HEK293 (cell line): ENCODE measurements at regions not wholly inside any gene's neighbourhood (a gene's known extent, or its start where the extent isn't known, plus 50 kb on each side); places are given as distances from the start of the nearest gene placed in this dataset.

Source experiments
- CTCF ChIA-PET: fragments of 350-600 bp; formaldehyde crosslinking; extraction: SDS; loops from one replicate; lab custom pipeline; 2021; ENCODE audit warnings: antibody characterized with exemption; lab: Yijun Ruan, JAX
- POLR2A ChIA-PET: fragments of 300-600 bp; formaldehyde crosslinking; extraction: SDS; loops from one replicate; lab custom pipeline; 2020; ENCODE audit warnings: antibody characterized with exemption, inconsistent platforms; lab: Yijun Ruan, JAX
- H3K27ac ChIP-seq: fragments of 200-500 bp; sonication (Bioruptor generic); 2 replicates; pipeline ENCODE4 v1.5.1; 2014; ENCODE audit warnings: low read depth, low read length, control low read depth, inconsistent platforms; ENCODE audit errors: extremely low read depth
- H3K36me3 ChIP-seq, 2 experiments: fragments of 200-500 bp in 1 of 2; sonication (Bioruptor generic) in 1 of 2; 1 replicate in 1 of 2; 2 replicates in 1 of 2; pipeline ENCODE4 v1.5.1; 2014 to 2017; ENCODE audit warnings: inconsistent platforms in 2 of 2, low read length in 2 of 2; ENCODE audit not compliant: control insufficient read depth in 2 of 2, insufficient read depth in 1 of 2
- H3K4me1 ChIP-seq: fragments of 200-500 bp; sonication (Bioruptor generic); 2 replicates; pipeline ENCODE4 v1.5.1; 2014; ENCODE audit warnings: mild to moderate bottlenecking, low read length, inconsistent platforms; ENCODE audit not compliant: control insufficient read depth, insufficient read depth
- H3K4me3 ChIP-seq: 2 replicates; pipeline ENCODE4 v1.5.1; 2011; ENCODE audit warnings: low read depth, mild to moderate bottlenecking, control low read depth, low read length, moderate library complexity
- H3K9me3 ChIP-seq: fragments of 200-500 bp; sonication (Bioruptor generic); 2 replicates; pipeline ENCODE4 v1.5.1; 2014; ENCODE audit warnings: low read depth, low read length, inconsistent platforms; ENCODE audit not compliant: control insufficient read depth, insufficient read depth
- EGR2 ChIP-seq: fragments of 450-650 bp; formaldehyde crosslinking; IDR thresholded peaks from 2 replicates; pipeline ENCODE4 v1.5.1; 2016; ENCODE audit warnings: low read depth, missing biosample characterization, missing genetic modification characterization
- KLF7 ChIP-seq: fragments of 450-650 bp; formaldehyde crosslinking; IDR thresholded peaks from 2 replicates; pipeline ENCODE4 v1.5.1; 2016; ENCODE audit warnings: missing biosample characterization, missing genetic modification characterization, borderline replicate concordance
- KLF8 ChIP-seq: fragments of 450-650 bp; formaldehyde crosslinking; IDR thresholded peaks from 2 replicates; pipeline ENCODE4 v1.5.1; 2016; ENCODE audit warnings: missing biosample characterization, missing genetic modification characterization
- PRDM1 ChIP-seq: fragments of 450-650 bp; formaldehyde crosslinking; IDR thresholded peaks from 2 replicates; pipeline ENCODE4; 2016; ENCODE audit warnings: missing biosample characterization, missing genetic modification characterization
- TCF7L2 ChIP-seq: IDR thresholded peaks from 2 replicates; pipeline ENCODE4 v1.6.1; 2011; ENCODE audit warnings: low read depth, mild to moderate bottlenecking, inconsistent platforms, low read length, moderate library complexity, borderline replicate concordance
- YY1 ChIP-seq: fragments of 450-650 bp; formaldehyde crosslinking; IDR thresholded peaks from 2 replicates; pipeline ENCODE4 v1.5.1; 2018; ENCODE audit warnings: missing biosample characterization, missing genetic modification characterization
- ZNF2 ChIP-seq: fragments of 450-650 bp; formaldehyde crosslinking; IDR thresholded peaks from 2 replicates; pipeline ENCODE4 v1.5.1; 2016; ENCODE audit warnings: missing biosample characterization, missing genetic modification characterization
- ZNF529 ChIP-seq: fragments of 450-650 bp; formaldehyde crosslinking; IDR thresholded peaks from 2 replicates; pipeline ENCODE4 v1.5.1; 2017; ENCODE audit warnings: missing genetic modification characterization, missing biosample characterization; ENCODE audit not compliant: insufficient replicate concordance
- ZNF549 ChIP-seq: fragments of 450-650 bp; IDR thresholded peaks from 2 replicates; pipeline ENCODE4 v1.5.1; 2018; ENCODE audit warnings: missing biosample characterization, missing genetic modification characterization, mild to moderate bottlenecking, inconsistent platforms, moderate library complexity
- ZNF596 ChIP-seq: fragments of 450-650 bp; IDR thresholded peaks from 2 replicates; pipeline ENCODE4 v1.5.0; 2018; ENCODE audit warnings: missing biosample characterization, mild to moderate bottlenecking, missing genetic modification characterization, moderate library complexity
- TF ChIP-seq, protein P1 (sequence below): fragments of 450-650 bp; formaldehyde crosslinking; IDR thresholded peaks from 2 replicates; pipeline ENCODE4 v1.5.1; 2016; ENCODE audit warnings: missing biosample characterization, missing genetic modification characterization
- TF ChIP-seq, protein P2 (sequence below): fragments of 450-650 bp; formaldehyde crosslinking; IDR thresholded peaks from 2 replicates; pipeline ENCODE4; 2016; ENCODE audit warnings: missing biosample characterization, missing genetic modification characterization
- TF ChIP-seq, protein P3 (sequence below): fragments of 450-650 bp; formaldehyde crosslinking; IDR thresholded peaks from 2 replicates; pipeline ENCODE4 v1.5.1; 2016; ENCODE audit warnings: missing biosample characterization, missing genetic modification characterization
- TF ChIP-seq, protein P4 (sequence below): fragments of 450-650 bp; formaldehyde crosslinking; IDR thresholded peaks from 2 replicates; pipeline ENCODE4 v1.5.1; 2016; ENCODE audit warnings: missing biosample characterization, missing genetic modification characterization
- TF ChIP-seq, protein P5 (sequence below): fragments of 450-650 bp; formaldehyde crosslinking; IDR thresholded peaks from 2 replicates; pipeline ENCODE4 v1.5.1; 2016; ENCODE audit warnings: missing biosample characterization, missing genetic modification characterization
- TF ChIP-seq, protein P6 (sequence below): fragments of 450-650 bp; formaldehyde crosslinking; IDR thresholded peaks from 2 replicates; pipeline ENCODE4 v1.5.1; 2016; ENCODE audit warnings: missing biosample characterization, missing genetic modification characterization
- TF ChIP-seq, protein P7 (sequence below): fragments of 450-650 bp; IDR thresholded peaks from 2 replicates; pipeline ENCODE4 v1.5.1; 2018; ENCODE audit warnings: missing biosample characterization, missing genetic modification characterization

DNA sequence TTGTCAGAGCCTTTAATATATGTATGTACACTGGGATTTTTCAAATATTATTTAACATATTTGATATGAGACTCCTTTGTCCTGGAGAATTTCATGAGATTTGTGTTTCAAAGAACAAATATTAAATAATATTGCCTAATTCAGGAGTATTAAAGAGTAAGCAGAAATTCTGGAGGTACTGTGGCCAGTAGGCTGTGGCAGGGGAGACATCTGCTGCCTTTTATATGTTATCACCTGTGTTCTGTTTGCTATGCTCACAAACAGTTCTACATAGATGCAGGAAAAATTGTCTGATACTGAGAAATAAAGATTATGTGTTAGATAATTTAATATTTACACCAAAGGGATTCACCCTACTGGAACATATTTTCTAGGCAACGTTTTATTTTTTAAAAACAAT lies 395.4 kb upstream of the SLC35B3 start (continued):
- TF ChIP-seq, protein P1, sequence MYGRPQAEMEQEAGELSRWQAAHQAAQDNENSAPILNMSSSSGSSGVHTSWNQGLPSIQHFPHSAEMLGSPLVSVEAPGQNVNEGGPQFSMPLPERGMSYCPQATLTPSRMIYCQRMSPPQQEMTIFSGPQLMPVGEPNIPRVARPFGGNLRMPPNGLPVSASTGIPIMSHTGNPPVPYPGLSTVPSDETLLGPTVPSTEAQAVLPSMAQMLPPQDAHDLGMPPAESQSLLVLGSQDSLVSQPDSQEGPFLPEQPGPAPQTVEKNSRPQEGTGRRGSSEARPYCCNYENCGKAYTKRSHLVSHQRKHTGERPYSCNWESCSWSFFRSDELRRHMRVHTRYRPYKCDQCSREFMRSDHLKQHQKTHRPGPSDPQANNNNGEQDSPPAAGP, result no peak
- TF ChIP-seq ZNF596 (tag by site-specific recombination), result no peak
- no peak for TF ChIP-seq TCF7L2
- TF ChIP-seq, protein P2, sequence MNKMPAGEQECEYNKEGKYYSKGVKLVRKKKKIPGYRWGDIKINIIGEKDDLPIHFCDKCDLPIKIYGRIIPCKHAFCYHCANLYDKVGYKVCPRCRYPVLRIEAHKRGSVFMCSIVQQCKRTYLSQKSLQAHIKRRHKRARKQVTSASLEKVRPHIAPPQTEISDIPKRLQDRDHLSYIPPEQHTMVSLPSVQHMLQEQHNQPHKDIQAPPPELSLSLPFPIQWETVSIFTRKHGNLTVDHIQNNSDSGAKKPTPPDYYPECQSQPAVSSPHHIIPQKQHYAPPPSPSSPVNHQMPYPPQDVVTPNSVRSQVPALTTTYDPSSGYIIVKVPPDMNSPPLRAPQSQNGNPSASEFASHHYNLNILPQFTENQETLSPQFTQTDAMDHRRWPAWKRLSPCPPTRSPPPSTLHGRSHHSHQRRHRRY (tag by site-specific recombination), result no peak
- TF ChIP-seq, protein P3, sequence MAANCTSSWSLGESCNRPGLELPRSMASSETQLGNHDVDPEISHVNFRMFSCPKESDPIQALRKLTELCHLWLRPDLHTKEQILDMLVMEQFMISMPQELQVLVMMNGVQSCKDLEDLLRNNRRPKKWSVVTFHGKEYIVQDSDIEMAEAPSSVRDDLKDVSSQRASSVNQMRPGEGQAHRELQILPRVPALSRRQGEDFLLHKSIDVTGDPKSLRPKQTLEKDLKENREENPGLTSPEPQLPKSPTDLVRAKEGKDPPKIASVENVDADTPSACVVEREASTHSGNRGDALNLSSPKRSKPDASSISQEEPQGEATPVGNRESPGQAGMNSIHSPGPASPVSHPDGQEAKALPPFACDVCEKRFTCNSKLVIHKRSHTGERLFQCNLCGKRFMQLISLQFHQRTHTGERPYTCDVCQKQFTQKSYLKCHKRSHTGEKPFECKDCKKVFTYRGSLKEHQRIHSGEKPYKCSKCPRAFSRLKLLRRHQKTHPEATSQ (tag by site-specific recombination), result no peak
- no peak for TF ChIP-seq ZNF549

DNA sequence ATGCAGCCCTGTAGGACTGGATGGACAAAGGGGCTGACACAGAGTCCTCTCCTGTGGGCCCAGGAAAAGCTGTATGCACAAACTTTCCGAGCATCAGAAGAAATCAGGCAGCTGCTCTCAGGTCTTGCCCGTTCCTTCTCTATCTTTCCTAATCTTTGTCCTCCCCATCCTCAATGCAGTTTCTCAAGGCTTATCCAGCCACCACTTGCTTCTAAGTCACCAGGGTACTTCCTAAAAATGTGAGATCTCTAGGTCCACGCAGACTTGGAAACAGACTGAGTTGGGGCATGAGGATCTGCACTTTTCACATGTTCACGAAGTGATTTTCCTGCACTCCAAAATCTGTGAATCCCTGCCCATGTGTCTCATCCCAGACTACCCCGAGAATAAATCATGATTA lies 394.5 kb upstream of the SLC35B3 start:
- TF ChIP-seq, protein P4, sequence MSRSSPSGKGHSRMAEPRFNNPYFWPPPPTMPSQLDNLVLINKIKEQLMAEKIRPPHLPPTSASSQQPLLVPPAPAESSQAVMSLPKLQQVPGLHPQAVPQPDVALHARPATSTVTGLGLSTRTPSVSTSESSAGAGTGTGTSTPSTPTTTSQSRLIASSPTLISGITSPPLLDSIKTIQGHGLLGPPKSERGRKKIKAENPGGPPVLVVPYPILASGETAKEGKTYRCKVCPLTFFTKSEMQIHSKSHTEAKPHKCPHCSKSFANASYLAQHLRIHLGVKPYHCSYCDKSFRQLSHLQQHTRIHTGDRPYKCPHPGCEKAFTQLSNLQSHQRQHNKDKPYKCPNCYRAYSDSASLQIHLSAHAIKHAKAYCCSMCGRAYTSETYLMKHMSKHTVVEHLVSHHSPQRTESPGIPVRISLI, result no peak
- TF ChIP-seq EGR2 (no peak), PRDM1 (no peak), ZNF2 (tag by site-specific recombination) (no peak), ZNF529 (tag by site-specific recombination) (no peak), KLF8 (tag by site-specific recombination) (no peak), KLF7 (tag by site-specific recombination) (no peak), YY1 (no peak)
- TF ChIP-seq, protein P5, sequence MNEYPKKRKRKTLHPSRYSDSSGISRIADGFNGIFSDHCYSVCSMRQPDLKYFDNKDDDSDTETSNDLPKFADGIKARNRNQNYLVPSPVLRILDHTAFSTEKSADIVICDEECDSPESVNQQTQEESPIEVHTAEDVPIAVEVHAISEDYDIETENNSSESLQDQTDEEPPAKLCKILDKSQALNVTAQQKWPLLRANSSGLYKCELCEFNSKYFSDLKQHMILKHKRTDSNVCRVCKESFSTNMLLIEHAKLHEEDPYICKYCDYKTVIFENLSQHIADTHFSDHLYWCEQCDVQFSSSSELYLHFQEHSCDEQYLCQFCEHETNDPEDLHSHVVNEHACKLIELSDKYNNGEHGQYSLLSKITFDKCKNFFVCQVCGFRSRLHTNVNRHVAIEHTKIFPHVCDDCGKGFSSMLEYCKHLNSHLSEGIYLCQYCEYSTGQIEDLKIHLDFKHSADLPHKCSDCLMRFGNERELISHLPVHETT (tag by site-specific recombination), result no peak
- TF ChIP-seq, protein P6, sequence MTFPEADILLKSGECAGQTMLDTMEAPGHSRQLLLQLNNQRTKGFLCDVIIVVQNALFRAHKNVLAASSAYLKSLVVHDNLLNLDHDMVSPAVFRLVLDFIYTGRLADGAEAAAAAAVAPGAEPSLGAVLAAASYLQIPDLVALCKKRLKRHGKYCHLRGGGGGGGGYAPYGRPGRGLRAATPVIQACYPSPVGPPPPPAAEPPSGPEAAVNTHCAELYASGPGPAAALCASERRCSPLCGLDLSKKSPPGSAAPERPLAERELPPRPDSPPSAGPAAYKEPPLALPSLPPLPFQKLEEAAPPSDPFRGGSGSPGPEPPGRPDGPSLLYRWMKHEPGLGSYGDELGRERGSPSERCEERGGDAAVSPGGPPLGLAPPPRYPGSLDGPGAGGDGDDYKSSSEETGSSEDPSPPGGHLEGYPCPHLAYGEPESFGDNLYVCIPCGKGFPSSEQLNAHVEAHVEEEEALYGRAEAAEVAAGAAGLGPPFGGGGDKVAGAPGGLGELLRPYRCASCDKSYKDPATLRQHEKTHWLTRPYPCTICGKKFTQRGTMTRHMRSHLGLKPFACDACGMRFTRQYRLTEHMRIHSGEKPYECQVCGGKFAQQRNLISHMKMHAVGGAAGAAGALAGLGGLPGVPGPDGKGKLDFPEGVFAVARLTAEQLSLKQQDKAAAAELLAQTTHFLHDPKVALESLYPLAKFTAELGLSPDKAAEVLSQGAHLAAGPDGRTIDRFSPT (tag by site-specific recombination), result no peak
- TF ChIP-seq, protein P7, sequence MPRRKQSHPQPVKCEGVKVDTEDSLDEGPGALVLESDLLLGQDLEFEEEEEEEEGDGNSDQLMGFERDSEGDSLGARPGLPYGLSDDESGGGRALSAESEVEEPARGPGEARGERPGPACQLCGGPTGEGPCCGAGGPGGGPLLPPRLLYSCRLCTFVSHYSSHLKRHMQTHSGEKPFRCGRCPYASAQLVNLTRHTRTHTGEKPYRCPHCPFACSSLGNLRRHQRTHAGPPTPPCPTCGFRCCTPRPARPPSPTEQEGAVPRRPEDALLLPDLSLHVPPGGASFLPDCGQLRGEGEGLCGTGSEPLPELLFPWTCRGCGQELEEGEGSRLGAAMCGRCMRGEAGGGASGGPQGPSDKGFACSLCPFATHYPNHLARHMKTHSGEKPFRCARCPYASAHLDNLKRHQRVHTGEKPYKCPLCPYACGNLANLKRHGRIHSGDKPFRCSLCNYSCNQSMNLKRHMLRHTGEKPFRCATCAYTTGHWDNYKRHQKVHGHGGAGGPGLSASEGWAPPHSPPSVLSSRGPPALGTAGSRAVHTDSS, result no peak
- TF ChIP-seq, all 188 proteins: peak for 0
- ChIA-PET POLR2A (no interaction called here), CTCF (interaction anchor here (0.7 kb wide), 1 partner anchor 506 kb away, joined by 3 read pairs; no protein-coding TSS in a partner anchor)
- Histone ChIP-seq H3K27ac (no peak overlapping the region), H3K4me3 (no peak overlapping the region), H3K4me1 (peaks cover 3% of the 10 kb centered on the region; the same call in 1 of the 2 replicates), H3K36me3 (no peaks in the 10 kb centered on the region), H3K9me3 (no peaks in the 10 kb centered on the region)
